ENCODE measurements at regions not wholly inside any gene's neighbourhood (a gene's known extent, or its start where the extent isn't known, plus 50 kb on each side); places are given as distances from the start of the nearest gene placed in this dataset.
A peak's percentile ranks its signal among the peaks of the same experiment; 100 is the strongest.

DNA sequence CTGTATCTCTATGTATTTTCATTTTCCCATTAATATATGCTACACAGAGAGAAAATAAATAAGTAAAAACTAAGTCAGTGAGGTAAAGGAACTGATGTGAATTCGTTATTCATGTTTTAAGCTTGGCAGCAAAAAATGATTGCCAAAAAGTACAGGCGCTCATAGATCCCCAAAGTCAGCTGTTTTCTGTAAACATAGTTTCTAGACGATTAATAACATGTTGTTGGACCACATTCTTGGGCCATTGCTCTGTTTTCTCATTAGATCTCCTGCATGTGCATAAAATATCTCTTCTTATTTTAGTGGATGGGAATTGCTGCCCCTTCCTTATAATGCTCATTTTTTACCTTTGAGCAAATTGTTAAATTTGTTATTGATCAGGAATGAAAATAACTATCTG lies 215.2 kb downstream of the TLE1 start:
- TF ChIP-seq, protein P1, sequence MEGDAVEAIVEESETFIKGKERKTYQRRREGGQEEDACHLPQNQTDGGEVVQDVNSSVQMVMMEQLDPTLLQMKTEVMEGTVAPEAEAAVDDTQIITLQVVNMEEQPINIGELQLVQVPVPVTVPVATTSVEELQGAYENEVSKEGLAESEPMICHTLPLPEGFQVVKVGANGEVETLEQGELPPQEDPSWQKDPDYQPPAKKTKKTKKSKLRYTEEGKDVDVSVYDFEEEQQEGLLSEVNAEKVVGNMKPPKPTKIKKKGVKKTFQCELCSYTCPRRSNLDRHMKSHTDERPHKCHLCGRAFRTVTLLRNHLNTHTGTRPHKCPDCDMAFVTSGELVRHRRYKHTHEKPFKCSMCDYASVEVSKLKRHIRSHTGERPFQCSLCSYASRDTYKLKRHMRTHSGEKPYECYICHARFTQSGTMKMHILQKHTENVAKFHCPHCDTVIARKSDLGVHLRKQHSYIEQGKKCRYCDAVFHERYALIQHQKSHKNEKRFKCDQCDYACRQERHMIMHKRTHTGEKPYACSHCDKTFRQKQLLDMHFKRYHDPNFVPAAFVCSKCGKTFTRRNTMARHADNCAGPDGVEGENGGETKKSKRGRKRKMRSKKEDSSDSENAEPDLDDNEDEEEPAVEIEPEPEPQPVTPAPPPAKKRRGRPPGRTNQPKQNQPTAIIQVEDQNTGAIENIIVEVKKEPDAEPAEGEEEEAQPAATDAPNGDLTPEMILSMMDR (IDR thresholded peaks at IDR 0.05; ENCODE audit: low read depth, low read length) = no peak
- no peak for DNase-seq
- H3K9me3 ChIP-seq (ENCODE audit: severe bottlenecking) = no peaks in the 10 kb centered on the region
- H3K27me3 ChIP-seq (ENCODE audit: insufficient read depth, low read depth, severe bottlenecking) = no peaks in the 10 kb centered on the region
- no peak overlapping the region for H3K27ac ChIP-seq
- H3K36me3 ChIP-seq = no peaks in the 10 kb centered on the region
- H3K4me3 ChIP-seq (ENCODE audit: low read depth, low read length) = no peak overlapping the region

DNA sequence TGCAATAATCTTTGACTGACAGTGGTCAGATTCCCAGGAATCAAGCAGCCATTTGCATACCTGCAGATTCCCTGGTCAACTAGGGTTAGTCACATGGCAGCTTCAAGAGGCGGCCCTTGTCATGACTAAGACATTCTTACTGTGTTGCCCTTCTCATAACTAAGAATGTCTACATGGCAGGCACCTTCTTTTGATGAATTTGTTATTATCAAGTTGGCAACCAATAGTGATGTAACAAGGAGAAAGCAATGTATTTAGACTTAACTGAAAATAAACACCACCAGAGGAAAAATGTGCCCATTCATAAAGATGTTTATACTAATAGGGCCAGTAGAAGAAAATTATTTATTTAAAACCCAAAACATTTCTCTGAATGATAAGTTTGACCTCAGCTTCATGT lies 215.6 kb downstream of the TLE1 start:
- H3K27ac ChIP-seq = no peak overlapping the region

DNA sequence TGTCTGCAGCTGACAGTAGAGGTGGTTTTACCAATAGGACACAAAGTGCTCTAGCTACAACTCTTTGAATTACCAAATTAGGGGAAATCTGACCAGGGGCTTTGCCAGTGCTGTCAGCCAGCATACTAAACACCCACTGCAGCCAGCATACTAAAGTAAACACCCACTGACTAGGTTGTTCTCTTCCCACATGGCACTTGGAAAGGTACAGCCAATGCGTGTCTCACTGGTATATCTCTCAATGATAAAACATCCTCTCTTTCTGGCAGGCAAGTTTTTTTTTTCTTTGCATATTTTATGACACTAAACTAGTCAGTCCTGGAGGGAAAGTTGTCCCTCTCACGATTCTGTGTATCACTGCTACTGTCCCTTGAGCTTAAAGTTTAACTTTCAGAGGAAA lies 216.1 kb downstream of the TLE1 start:
- no peak overlapping the region for H3K4me3 ChIP-seq (ENCODE audit: low read depth, low read length)
- no peaks in the 10 kb centered on the region for H3K36me3 ChIP-seq
- H3K27me3 ChIP-seq (ENCODE audit: insufficient read depth, low read depth, severe bottlenecking) = no peaks in the 10 kb centered on the region
- H3K27ac ChIP-seq = no peak overlapping the region
- TF ChIP-seq, protein P1 (IDR thresholded peaks at IDR 0.05; ENCODE audit: low read depth, low read length) = no peak
- H3K9me3 ChIP-seq (ENCODE audit: severe bottlenecking) = no peaks in the 10 kb centered on the region
- DNase-seq = no peak

More for the DNA sequence above, 215.6 kb downstream of the TLE1 start:
- H3K36me3 ChIP-seq = no peaks in the 10 kb centered on the region
- TF ChIP-seq, protein P1 (IDR thresholded peaks at IDR 0.05; ENCODE audit: low read depth, low read length) = no peak
- DNase-seq = no peak
- no peaks in the 10 kb centered on the region for H3K9me3 ChIP-seq (ENCODE audit: severe bottlenecking)
- no peak overlapping the region for H3K4me3 ChIP-seq (ENCODE audit: low read depth, low read length)
- H3K27me3 ChIP-seq (ENCODE audit: insufficient read depth, low read depth, severe bottlenecking) = no peaks in the 10 kb centered on the region

DNA sequence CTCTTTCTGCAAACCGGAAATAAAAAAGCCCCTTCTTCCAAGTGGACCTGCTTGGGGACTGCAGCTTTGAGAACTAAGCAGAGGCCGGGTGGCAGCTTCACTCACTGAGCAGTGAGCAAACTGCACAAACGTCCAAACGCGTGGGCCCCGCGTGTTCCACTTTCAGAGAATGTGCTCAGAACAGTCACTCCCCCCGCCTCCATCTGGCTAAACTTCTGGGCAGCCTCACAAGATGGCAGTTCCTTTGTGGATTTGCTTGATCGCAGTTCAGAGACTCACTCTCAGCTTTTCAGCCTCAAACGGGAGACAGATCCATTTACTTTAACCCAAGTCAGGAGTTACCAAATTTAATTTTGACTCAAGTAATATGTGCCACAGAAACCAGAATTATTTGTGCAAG lies 216.6 kb downstream of the TLE1 start:
- Histone ChIP-seq H3K36me3 (no peaks in the 10 kb centered on the region), H3K27ac (no peak overlapping the region), H3K9me3 (ENCODE audit: severe bottlenecking) (no peaks in the 10 kb centered on the region), H3K27me3 (ENCODE audit: insufficient read depth, low read depth, severe bottlenecking) (no peaks in the 10 kb centered on the region), H3K4me3 (ENCODE audit: low read depth, low read length) (no peak overlapping the region)
- TF ChIP-seq, protein P1 (IDR thresholded peaks at IDR 0.05; ENCODE audit: low read depth, low read length) = no peak
- peak; percentile 10 for DNase-seq

DNA sequence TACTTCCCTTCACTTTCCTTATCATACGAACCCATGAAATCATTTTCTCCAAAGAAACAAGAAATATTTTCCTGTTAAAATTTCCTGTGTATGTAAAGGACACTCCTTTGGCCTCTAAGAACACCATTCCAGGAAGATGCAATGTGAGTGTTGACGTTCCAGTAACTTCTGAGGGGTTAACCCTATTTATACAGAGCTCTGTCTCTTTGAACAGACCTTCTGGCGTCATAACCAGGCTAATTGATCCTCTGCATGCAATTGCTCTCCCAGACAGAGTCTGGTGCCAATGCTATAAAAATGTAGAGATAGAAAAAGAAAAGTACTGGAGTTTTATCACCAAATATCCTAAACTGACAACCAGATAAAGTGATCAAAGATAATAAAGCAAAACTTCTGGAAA lies 218.5 kb downstream of the TLE1 start:
- no peaks in the 10 kb centered on the region for H3K36me3 ChIP-seq
- no peak overlapping the region for H3K27ac ChIP-seq
- no peaks in the 10 kb centered on the region for H3K9me3 ChIP-seq (ENCODE audit: severe bottlenecking)
- H3K27me3 ChIP-seq (ENCODE audit: insufficient read depth, low read depth, severe bottlenecking) = no peaks in the 10 kb centered on the region
- no peak for DNase-seq
- TF ChIP-seq, protein P1 (IDR thresholded peaks at IDR 0.05; ENCODE audit: low read depth, low read length) = no peak
- H3K4me3 ChIP-seq (ENCODE audit: low read depth, low read length) = no peak overlapping the region

DNA sequence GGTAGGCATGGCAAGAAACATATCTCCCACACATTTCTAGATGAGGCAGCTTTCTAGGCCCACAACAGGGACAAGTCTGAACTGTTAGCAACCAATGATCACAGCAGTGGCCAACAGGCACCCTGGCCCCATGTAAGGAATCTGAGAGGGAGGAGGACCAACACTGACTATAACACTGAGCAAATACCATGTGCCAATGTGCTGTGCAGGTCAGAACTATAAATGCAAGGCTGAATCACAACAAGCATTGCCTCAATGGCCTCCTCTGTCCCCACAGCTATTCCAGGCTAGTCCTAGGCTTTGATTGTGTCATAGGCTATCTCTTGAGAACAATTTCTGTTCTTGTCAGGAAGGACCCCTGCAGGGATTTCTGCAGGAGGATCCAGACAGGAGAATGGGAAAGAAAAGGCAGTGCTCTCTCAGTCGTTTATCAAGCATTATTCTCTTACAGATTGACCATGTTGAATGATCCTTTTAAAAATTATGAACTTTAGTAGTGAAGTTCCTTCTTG lies 221.2 kb downstream of the TLE1 start:
- no peak overlapping the region for H3K27ac ChIP-seq
- no peaks in the 10 kb centered on the region for H3K9me3 ChIP-seq (ENCODE audit: severe bottlenecking)
- no peaks in the 10 kb centered on the region for H3K27me3 ChIP-seq (ENCODE audit: insufficient read depth, low read depth, severe bottlenecking)
- H3K36me3 ChIP-seq = no peaks in the 10 kb centered on the region
- no peak for DNase-seq
- TF ChIP-seq, protein P1 (IDR thresholded peaks at IDR 0.05; ENCODE audit: low read depth, low read length) = no peak
- no peak overlapping the region for H3K4me3 ChIP-seq (ENCODE audit: low read depth, low read length)

Measured in WERI-Rb-1 (cell line).